ENCODE measurements at regions not wholly inside any gene's neighbourhood (a gene's known extent, or its start where the extent isn't known, plus 50 kb on each side); places are given as distances from the start of the nearest gene placed in this dataset.

- no peak overlapping the region for H3K9ac ChIP-seq (ENCODE audit: low read depth, low read length)
- no peaks in the 10 kb centered on the region for H3K9me3 ChIP-seq (ENCODE audit: control insufficient read depth, insufficient read depth, low read length)
- peaks cover 31% of the 10 kb centered on the region for H3K4me1 ChIP-seq (ENCODE audit: control insufficient read depth, insufficient read depth, low read length)
- no peak overlapping the region for H3K27ac ChIP-seq (ENCODE audit: low read depth, low read length)
- 0 out of 2 replicates have a peak, but pooled peaks cover 3% of the 10 kb centered on the region for H3K27me3 ChIP-seq (ENCODE audit: control insufficient read depth, insufficient read depth, low read length)
- no peaks in the 10 kb centered on the region for H3K36me3 ChIP-seq (ENCODE audit: control insufficient read depth, insufficient read depth, low read length)
- H3K4me3 ChIP-seq (ENCODE audit: low read depth, low read length), result no peak overlapping the region
These were observed 65.5 kb upstream of the DRD2 start for GRCh38 chr11:113540416-113541330.

- Histone ChIP-seq H3K27me3 (ENCODE audit: control insufficient read depth, insufficient read depth, low read length) (0 out of 2 replicates have a peak, but pooled peaks cover 3% of the 10 kb centered on the region), H3K9me3 (ENCODE audit: control insufficient read depth, insufficient read depth, low read length) (no peaks in the 10 kb centered on the region), H3K9ac (ENCODE audit: low read depth, low read length) (no peak overlapping the region), H3K36me3 (ENCODE audit: control insufficient read depth, insufficient read depth, low read length) (no peaks in the 10 kb centered on the region), H3K4me3 (ENCODE audit: low read depth, low read length) (no peak overlapping the region), H3K27ac (ENCODE audit: low read depth, low read length) (no peak overlapping the region), H3K4me1 (ENCODE audit: control insufficient read depth, insufficient read depth, low read length) (peaks cover 31% of the 10 kb centered on the region)
These were observed 63.5 kb upstream of the DRD2 start for GRCh38 chr11:113538451-113539412.

- H3K27ac ChIP-seq (ENCODE audit: low read depth, low read length), result no peak overlapping the region
- no peaks in the 10 kb centered on the region for H3K36me3 ChIP-seq (ENCODE audit: control insufficient read depth, insufficient read depth, low read length)
- H3K9me3 ChIP-seq (ENCODE audit: control insufficient read depth, insufficient read depth, low read length), result no peaks in the 10 kb centered on the region
- H3K4me3 ChIP-seq (ENCODE audit: low read depth, low read length), result no peak overlapping the region
- H3K9ac ChIP-seq (ENCODE audit: low read depth, low read length), result no peak overlapping the region
- H3K4me1 ChIP-seq (ENCODE audit: control insufficient read depth, insufficient read depth, low read length), result peaks cover 17% of the 10 kb centered on the region
- no peaks in the 10 kb centered on the region for H3K27me3 ChIP-seq (ENCODE audit: control insufficient read depth, insufficient read depth, low read length)
These were observed 59.4 kb upstream of the DRD2 start for GRCh38 chr11:113534625-113535024.

- Histone ChIP-seq H3K4me1 (ENCODE audit: control insufficient read depth, insufficient read depth, low read length) (peaks cover 6% of the 10 kb centered on the region), H3K9ac (ENCODE audit: low read depth, low read length) (no peak overlapping the region), H3K9me3 (ENCODE audit: control insufficient read depth, insufficient read depth, low read length) (no peaks in the 10 kb centered on the region), H3K27ac (ENCODE audit: low read depth, low read length) (no peak overlapping the region), H3K4me3 (ENCODE audit: low read depth, low read length) (no peak overlapping the region), H3K36me3 (ENCODE audit: control insufficient read depth, insufficient read depth, low read length) (no peaks in the 10 kb centered on the region), H3K27me3 (ENCODE audit: control insufficient read depth, insufficient read depth, low read length) (no peaks in the 10 kb centered on the region)
These were observed 58.2 kb upstream of the DRD2 start for GRCh38 chr11:113533425-113533698.

GRCh38 chr11:113532697-113533424 is 57.7 kb upstream of the DRD2 start:
- Histone ChIP-seq H3K27ac (ENCODE audit: low read depth, low read length) (no peak overlapping the region), H3K27me3 (ENCODE audit: control insufficient read depth, insufficient read depth, low read length) (no peaks in the 10 kb centered on the region), H3K9me3 (ENCODE audit: control insufficient read depth, insufficient read depth, low read length) (no peaks in the 10 kb centered on the region), H3K4me1 (ENCODE audit: control insufficient read depth, insufficient read depth, low read length) (peaks cover 1% of the 10 kb centered on the region; the same call in 1 of the 2 replicates), H3K4me3 (ENCODE audit: low read depth, low read length) (no peak overlapping the region), H3K9ac (ENCODE audit: low read depth, low read length) (no peak overlapping the region), H3K36me3 (ENCODE audit: control insufficient read depth, insufficient read depth, low read length) (no peaks in the 10 kb centered on the region)

GRCh38 chr11:113531575-113532451 is 56.6 kb upstream of the DRD2 start:
- Histone ChIP-seq H3K4me1 (ENCODE audit: control insufficient read depth, insufficient read depth, low read length) (no peaks in the 10 kb centered on the region), H3K27me3 (ENCODE audit: control insufficient read depth, insufficient read depth, low read length) (no peaks in the 10 kb centered on the region), H3K27ac (ENCODE audit: low read depth, low read length) (no peak overlapping the region), H3K9me3 (ENCODE audit: control insufficient read depth, insufficient read depth, low read length) (no peaks in the 10 kb centered on the region), H3K9ac (ENCODE audit: low read depth, low read length) (no peak overlapping the region), H3K36me3 (ENCODE audit: control insufficient read depth, insufficient read depth, low read length) (no peaks in the 10 kb centered on the region), H3K4me3 (ENCODE audit: low read depth, low read length) (no peak overlapping the region)

- no peaks in the 10 kb centered on the region for H3K36me3 ChIP-seq (ENCODE audit: control insufficient read depth, insufficient read depth, low read length)
- H3K9me3 ChIP-seq (ENCODE audit: control insufficient read depth, insufficient read depth, low read length), result no peaks in the 10 kb centered on the region
- H3K27me3 ChIP-seq (ENCODE audit: control insufficient read depth, insufficient read depth, low read length), result no peaks in the 10 kb centered on the region
- H3K4me1 ChIP-seq (ENCODE audit: control insufficient read depth, insufficient read depth, low read length), result no peaks in the 10 kb centered on the region
- no peak overlapping the region for H3K4me3 ChIP-seq (ENCODE audit: low read depth, low read length)
- no peak overlapping the region for H3K27ac ChIP-seq (ENCODE audit: low read depth, low read length)
- H3K9ac ChIP-seq (ENCODE audit: low read depth, low read length), result no peak overlapping the region
These were observed 55.9 kb upstream of the DRD2 start for GRCh38 chr11:113531083-113531482.

GRCh38 chr11:113529606-113530005 is 54.4 kb upstream of the DRD2 start:
- Histone ChIP-seq H3K9ac (ENCODE audit: low read depth, low read length) (no peak overlapping the region), H3K4me3 (ENCODE audit: low read depth, low read length) (no peak overlapping the region), H3K9me3 (ENCODE audit: control insufficient read depth, insufficient read depth, low read length) (no peaks in the 10 kb centered on the region), H3K36me3 (ENCODE audit: control insufficient read depth, insufficient read depth, low read length) (no peaks in the 10 kb centered on the region), H3K27me3 (ENCODE audit: control insufficient read depth, insufficient read depth, low read length) (no peaks in the 10 kb centered on the region), H3K4me1 (ENCODE audit: control insufficient read depth, insufficient read depth, low read length) (no peaks in the 10 kb centered on the region), H3K27ac (ENCODE audit: low read depth, low read length) (no peak overlapping the region)

- Histone ChIP-seq H3K27ac (ENCODE audit: low read depth, low read length) (no peak overlapping the region), H3K4me3 (ENCODE audit: low read depth, low read length) (no peak overlapping the region), H3K4me1 (ENCODE audit: control insufficient read depth, insufficient read depth, low read length) (no peaks in the 10 kb centered on the region), H3K27me3 (ENCODE audit: control insufficient read depth, insufficient read depth, low read length) (no peaks in the 10 kb centered on the region), H3K36me3 (ENCODE audit: control insufficient read depth, insufficient read depth, low read length) (no peaks in the 10 kb centered on the region), H3K9ac (ENCODE audit: low read depth, low read length) (no peak overlapping the region), H3K9me3 (ENCODE audit: control insufficient read depth, insufficient read depth, low read length) (no peaks in the 10 kb centered on the region)
These were observed 53.8 kb upstream of the DRD2 start for GRCh38 chr11:113528982-113529381.

- Histone ChIP-seq H3K4me1 (ENCODE audit: control insufficient read depth, insufficient read depth, low read length) (no peaks in the 10 kb centered on the region), H3K4me3 (ENCODE audit: low read depth, low read length) (no peak overlapping the region), H3K36me3 (ENCODE audit: control insufficient read depth, insufficient read depth, low read length) (no peaks in the 10 kb centered on the region), H3K9me3 (ENCODE audit: control insufficient read depth, insufficient read depth, low read length) (no peaks in the 10 kb centered on the region), H3K27ac (ENCODE audit: low read depth, low read length) (no peak overlapping the region), H3K9ac (ENCODE audit: low read depth, low read length) (no peak overlapping the region), H3K27me3 (ENCODE audit: control insufficient read depth, insufficient read depth, low read length) (no peaks in the 10 kb centered on the region)
These were observed 51.3 kb upstream of the DRD2 start for GRCh38 chr11:113526521-113526920.
